HG03521 (cell line): ENCODE measurements at regions not wholly inside any gene's neighbourhood (a gene's known extent, or its start where the extent isn't known, plus 50 kb on each side); places are given as distances from the start of the nearest gene placed in this dataset.
A peak's percentile ranks its signal among the peaks of the same experiment; 100 is the strongest.

ENCODE experiments used
- ATAC-seq: cut with Tn5 transposase; IDR thresholded peaks from one replicate; pipeline ENCODE4 v1.9.1; 2021; ENCODE audit warnings: mild to moderate bottlenecking, moderate library complexity; ENCODE audit not compliant: unreplicated experiment

DNA sequence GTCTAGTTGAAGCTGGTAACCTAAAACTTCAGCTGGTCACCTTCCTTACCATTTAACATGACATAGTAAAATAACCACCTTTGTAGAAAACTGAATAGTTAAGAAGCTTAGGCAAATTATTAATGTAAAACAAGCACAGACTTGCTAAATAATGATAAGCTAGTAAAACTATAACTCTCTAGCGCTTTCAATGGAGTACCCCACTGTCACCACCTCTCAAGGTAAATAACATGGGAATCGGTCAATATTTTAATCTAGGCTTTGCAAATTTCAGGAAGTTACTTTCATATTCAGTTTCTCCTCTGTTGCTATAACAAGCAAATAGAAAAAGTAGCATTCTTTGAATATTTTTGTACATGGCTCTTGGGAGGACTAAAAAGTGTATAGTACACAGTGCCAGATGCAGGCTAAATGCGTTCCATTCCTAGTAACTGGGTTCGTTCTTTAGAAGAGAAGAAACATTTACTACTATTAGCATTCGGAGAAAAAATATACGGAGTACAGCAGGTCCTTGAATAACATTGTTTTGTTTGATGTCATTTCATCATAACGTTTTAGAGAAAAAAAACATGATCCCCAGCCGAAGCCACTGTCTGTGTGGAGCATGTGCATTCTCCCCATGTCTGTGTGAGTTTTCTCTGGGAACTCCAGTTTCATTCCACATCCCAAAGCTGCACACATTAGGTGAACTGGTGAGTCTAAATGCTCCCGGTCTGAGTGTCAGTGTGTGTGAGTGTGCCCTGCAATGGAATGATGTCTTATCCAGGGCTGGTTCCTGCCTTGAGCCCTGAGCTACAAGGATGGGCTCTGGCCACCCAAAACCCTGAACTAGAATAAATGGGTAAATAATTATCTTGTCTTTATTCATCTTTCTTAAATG is 52.5 kb downstream of the EPRS1 start:
- no peak for ATAC-seq

DNA sequence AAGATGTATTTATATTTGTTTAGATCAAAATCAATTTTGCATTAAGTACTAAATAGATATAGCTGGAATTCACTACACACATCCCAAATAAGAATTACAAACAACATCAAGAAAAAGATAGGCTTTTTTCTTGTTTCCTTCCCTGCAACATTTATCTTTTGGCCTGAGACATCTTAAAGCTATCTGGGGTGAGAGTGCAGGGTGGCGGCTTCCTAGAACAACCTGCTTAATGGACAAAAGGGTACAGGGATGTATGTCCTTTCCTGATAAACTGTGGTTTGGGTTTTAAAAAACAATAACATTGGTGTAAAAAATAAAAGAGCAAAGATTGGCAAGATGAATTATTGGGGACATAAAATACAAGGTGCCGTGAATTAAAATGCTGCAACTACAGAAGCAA is 54.4 kb downstream of the EPRS1 start:
- ATAC-seq, result no peak

DNA sequence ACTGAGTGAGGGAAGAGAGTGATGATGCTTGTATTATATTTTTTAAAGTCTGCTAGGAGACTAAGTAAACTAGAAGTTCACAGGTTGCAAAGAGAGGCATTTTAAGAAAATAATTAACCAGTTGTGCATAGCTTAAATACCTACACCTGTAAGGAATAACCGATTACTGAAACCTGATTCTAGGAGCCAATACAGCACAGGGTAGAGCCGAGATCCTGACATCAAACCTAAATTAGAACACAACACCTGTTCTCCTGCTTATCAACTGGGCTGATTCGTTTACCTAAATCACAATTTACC is 54.8 kb downstream of the EPRS1 start:
- ATAC-seq, result no peak

DNA sequence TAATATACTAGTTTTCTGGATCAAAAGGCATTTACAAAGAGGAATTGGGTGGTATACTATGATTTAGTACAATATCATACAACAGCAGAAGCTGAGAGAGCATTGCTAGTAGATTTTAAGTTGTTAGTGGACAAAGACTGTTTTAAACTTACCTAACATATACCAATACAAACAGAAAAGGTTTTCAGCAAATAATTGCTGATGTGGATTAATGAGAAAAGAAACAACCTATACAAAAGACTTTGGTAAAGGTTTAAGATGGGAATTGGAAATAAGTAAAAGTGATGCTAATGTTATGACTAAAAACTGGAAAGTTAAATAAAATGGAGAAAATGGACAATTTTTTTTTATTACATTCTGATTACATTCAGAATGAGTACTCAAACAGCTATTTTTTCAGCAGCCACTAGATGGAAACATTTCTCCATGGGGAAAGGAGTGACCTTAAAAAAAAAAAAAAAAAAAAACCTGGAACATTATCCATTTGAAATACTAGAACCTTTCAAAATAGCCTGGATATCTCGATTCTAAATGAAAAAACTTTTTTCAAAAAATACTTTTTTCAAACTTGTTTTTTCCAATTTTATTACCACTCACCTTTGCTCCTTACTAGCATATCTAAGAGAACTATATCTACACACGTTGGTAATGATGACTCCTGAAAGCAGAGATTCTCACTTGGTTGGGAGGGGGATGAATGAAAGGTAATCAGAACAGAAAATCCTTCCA is 55.4 kb downstream of the EPRS1 start:
- ATAC-seq, result no peak

DNA sequence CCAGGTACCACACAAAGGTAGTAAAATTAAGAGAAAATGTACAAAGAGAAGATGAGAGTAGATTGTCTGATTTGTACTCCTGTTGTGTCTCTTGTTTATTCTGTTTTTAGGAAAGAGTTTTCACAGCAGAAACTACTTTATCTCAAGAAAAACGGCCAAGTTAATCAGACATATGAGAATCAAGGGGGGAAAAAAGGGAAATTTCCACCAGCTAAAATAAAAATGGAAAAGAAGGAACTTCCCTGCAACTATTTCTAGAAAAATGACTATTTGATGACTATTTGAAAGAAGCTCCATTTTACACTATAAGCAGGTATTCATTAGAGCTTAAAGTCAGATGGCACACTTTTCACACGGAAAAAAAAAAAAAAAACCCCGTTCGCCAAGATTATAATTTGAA is 56.5 kb downstream of the EPRS1 start:
- ATAC-seq, result no peak

DNA sequence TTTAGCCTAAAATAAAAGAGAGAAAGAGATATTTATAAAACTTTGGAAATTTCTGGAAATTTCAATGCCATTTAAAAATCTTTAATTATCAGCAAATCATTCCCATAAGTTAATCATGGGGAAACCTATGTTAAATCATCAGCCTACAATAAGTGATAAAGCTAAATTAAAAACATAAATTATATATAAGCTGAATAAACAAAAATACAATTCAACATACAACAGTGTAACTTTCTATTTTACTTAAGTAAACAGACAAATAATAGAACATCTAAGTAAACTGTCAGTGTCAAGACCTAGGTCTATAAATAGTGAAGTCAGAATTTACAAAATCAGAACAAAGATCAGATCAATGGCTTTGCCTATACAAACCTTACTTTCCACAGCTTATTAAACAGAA is 57.5 kb downstream of the EPRS1 start:
- no peak for ATAC-seq

DNA sequence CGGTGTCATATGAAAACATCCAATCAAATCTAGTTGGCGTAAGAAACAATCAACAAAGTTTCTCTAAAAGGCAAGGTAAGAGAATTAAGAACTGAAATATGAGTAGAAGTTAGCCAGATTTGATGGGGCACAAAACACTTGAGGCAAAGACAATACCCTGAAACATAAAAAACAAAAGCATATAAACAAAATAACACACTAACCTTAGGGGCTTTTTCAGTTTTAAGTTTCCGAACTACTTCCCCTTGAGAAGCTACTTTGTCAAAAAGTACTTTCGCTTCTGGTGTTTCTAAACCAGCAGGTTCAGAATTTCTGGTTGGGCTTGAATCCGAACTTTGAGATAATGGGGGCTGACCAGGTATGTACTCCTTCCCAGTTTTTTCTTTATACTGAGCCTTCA is 57.9 kb downstream of the EPRS1 start:
- peak; percentile 70 for ATAC-seq

DNA sequence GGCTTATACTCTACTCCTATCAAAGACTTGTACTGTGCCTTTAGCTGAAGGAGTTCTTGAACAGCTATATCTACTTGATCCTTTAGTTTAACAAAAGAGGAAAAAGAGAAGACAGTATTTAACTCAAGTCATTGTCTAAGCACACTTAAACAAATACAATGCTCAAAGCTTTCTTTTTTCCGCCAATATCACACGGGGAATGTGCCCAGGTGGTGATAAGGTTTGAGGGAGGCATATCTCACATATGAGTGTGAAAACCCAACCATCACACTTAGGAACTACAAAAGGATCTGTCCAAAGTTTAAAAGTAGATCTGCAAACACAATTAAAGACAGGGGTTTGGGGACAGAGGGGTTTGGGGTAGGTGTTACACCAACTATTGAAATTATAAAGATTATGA is 59.0 kb upstream of the SLC30A10 start:
- ATAC-seq, result no peak

DNA sequence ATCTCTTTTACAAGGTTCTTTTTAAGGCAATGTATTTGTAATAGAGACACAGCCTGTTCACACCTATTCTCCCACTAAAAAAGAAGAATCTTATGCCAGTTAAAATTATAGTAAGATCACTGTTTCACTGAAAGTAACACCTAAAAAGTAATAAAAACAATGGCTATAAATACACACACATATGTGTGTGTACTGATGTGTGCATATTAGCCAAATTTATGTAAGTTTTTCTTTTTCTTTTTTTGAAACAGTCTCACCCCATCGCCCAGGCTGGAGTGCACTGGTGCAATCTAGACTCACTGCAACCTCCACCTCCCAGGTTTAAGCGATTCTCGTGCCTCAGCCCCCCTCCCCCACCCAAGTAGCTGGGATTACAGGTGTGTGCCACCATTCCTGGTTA is 56.8 kb upstream of the SLC30A10 start:
- ATAC-seq, result no peak
